Spinal cord (tissue), 9 donors: ENCODE measurements at regions not wholly inside any gene's neighbourhood (a gene's known extent, or its start where the extent isn't known, plus 50 kb on each side); places are given as distances from the start of the nearest gene placed in this dataset.
"Not testable (repeated sequence)": the region's sequence is repeated elsewhere in the genome, so short reads cannot be mapped to it uniquely, and the experiment has no call there.

ENCODE experiments used
- DNase-seq, 6 donors: peaks; one replicate each; pipeline versions ENCODE4 v3.0.0 to v3.0.0-alpha.2; 2013 to 2015; ENCODE audit warnings: low spot score in 6 of 6, low read depth in 4 of 6
- H3K27ac ChIP-seq: one replicate; pipeline ENCODE4 v1.5.1; 2013; ENCODE audit warnings: low read depth, low read length, control low read depth
- H3K27me3 ChIP-seq: one replicate; pipeline ENCODE4 v1.6.1; 2013; ENCODE audit warnings: low read length; ENCODE audit not compliant: control insufficient read depth, insufficient read depth
- H3K36me3 ChIP-seq: one replicate; pipeline ENCODE4 v1.6.1; 2013; ENCODE audit warnings: low read length; ENCODE audit not compliant: control insufficient read depth, insufficient read depth
- H3K4me1 ChIP-seq: one replicate; pipeline ENCODE4 v1.6.1; 2013; ENCODE audit warnings: low read length; ENCODE audit not compliant: control insufficient read depth, insufficient read depth
- H3K4me3 ChIP-seq: one replicate; pipeline ENCODE4 v1.5.1; 2013; ENCODE audit warnings: low read depth, low read length, control low read depth
- H3K9me3 ChIP-seq: one replicate; pipeline ENCODE4 v1.6.1; 2013; ENCODE audit warnings: low read length; ENCODE audit not compliant: control insufficient read depth, insufficient read depth
- WGBS: methylation state at CpG from one replicate; pipeline ENCODE4 v1.1.5; 2013; ENCODE audit warnings: missing lambda C conversion rate; ENCODE audit not compliant: insufficient coverage; 5-methylcytosine and 5-hydroxymethylcytosine counted together
- donor health status: healthy.

DNA sequence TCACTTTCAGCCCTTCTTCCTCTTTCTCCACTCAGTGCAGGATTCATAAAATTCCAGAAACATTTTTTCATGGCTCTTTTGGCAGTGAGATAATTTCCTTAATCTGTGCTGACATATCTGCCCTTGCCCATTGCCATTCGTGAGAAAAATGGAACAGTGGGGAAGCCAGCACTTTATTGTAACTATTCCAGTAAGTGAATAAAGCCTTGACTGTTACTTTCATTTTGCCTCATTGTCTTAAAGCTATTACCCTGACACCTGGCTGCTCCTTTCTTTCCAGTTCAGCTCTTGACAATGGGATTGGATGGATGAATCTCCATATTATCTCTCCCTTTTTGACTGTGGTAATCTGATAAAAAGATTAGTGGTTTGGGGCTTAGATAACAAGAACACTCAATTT, 1068.1 kb upstream of the PCDH20 start:
- no peaks in the 10 kb centered on the region for H3K36me3 ChIP-seq
- no peaks in the 10 kb centered on the region for H3K9me3 ChIP-seq
- H3K27ac ChIP-seq = no peak overlapping the region
- no peak overlapping the region for H3K4me3 ChIP-seq
- no peaks in the 10 kb centered on the region for H3K27me3 ChIP-seq
- no peak for DNase-seq
- no CpG with 5 or more reads among the region's 1 CpG for WGBS
- H3K4me1 ChIP-seq = no peaks in the 10 kb centered on the region

DNA sequence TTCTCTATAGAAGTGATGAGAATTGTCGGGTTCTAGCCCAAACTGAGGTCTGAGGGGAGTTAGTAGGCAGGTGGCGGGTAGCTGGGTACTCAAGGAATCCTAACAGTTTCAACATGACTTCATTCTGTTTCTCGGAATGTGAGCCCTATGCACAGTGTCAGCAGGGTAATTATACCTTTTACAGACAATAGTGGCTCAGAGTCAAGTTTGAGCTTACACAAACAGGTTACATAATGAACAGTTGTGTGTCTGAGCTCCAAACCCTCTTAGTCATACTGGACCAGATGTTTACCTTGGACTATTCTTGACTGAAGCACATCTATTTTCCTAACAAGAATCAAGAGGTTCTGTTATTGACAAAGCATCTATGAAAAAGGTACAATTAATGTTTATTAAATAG, 1066.7 kb upstream of the PCDH20 start:
- H3K4me1 ChIP-seq = no peaks in the 10 kb centered on the region
- DNase-seq = no peak
- H3K27ac ChIP-seq = no peak overlapping the region
- H3K4me3 ChIP-seq = no peak overlapping the region
- no peaks in the 10 kb centered on the region for H3K27me3 ChIP-seq
- H3K9me3 ChIP-seq = no peaks in the 10 kb centered on the region
- 100% methylated on average over 1 of the region's 3 CpGs for WGBS
- H3K36me3 ChIP-seq = no peaks in the 10 kb centered on the region

DNA sequence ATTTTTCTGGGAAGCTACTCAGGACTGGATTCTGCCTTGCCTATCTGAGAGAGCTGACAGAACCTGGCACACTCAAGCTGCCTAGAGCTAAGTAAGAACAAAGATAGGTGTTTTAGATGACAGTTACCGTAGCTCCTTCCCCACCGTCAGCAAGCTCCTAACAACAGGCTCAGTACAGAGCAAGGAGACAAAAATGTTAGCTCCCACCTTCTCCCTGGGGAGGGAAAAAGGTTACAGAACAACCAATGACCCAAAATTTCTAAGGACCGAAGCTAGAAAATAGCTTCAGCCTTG, 1058.2 kb upstream of the PCDH20 start:
- H3K9me3 ChIP-seq = no peaks in the 10 kb centered on the region
- H3K36me3 ChIP-seq = no peaks in the 10 kb centered on the region
- H3K4me1 ChIP-seq = no peaks in the 10 kb centered on the region
- H3K27me3 ChIP-seq = no peaks in the 10 kb centered on the region
- no peak overlapping the region for H3K4me3 ChIP-seq
- no peak overlapping the region for H3K27ac ChIP-seq
- WGBS = no CpG with 5 or more reads among the region's 3 CpGs
- DNase-seq = no peak

DNA sequence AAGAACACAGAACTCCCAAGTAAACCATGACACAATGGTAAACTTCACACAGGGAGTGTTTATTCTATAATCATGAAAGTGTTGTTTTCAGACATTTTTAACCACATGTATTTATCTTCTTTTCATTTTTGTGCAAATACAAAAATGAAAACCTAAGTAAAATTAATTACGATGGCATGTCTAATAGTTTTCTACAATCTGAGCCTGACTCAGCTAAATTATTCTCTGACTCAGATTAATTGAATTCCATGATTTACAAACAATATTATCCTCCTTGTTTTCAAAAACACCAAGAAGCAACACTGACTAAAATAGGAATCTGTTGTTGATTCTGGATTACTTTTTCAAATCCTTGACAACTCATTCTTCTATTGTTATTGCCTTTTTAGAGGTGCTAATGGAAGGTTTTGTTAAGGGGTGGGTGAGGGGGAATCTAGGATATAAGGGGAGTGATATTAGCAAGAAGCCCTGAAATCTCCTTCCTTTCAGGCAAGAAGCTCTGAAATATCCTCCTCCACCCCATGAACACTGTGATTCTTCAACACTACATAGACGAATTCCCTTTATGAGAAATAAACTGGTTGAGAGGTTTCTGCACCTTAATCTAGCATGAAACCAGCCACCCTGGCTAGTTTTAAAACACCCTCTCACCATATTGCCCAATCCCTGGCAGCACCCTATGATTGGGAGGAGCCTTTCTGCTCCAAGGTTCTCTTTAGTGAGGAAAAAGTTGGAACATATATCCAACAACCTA, 1057.7 kb upstream of the PCDH20 start:
- H3K27me3 ChIP-seq = no peaks in the 10 kb centered on the region
- no peaks in the 10 kb centered on the region for H3K4me1 ChIP-seq
- DNase-seq = no peak
- H3K36me3 ChIP-seq = no peaks in the 10 kb centered on the region
- H3K4me3 ChIP-seq = no peak overlapping the region
- no CpG with 5 or more reads among the region's 2 CpGs for WGBS
- no peak overlapping the region for H3K27ac ChIP-seq
- no peaks in the 10 kb centered on the region for H3K9me3 ChIP-seq

DNA sequence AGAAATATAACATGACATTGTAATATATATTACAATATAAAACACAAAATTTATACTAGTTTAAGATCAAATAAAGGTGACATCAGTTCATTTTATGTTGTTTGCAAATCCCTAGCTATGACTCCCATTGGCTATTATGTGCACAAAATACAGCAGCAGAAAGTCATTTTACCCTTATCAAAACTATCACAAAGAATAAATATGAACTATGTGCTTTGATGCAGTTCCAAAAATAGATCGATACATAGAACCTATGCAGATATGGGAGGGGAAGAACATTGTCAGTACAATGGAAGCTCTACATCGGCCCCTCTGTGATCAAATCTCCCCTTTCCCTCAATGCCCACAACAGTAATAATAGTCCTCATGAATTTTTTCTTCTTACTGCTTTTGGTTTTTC, 1038.1 kb upstream of the PCDH20 start:
- Histone ChIP-seq H3K4me3 (no peak overlapping the region), H3K27ac (no peak overlapping the region), H3K27me3 (no peaks in the 10 kb centered on the region), H3K4me1 (no peaks in the 10 kb centered on the region), H3K36me3 (no peaks in the 10 kb centered on the region), H3K9me3 (no peaks in the 10 kb centered on the region)
- DNase-seq = no peak
- WGBS = no CpG with 5 or more reads among the region's 2 CpGs

DNA sequence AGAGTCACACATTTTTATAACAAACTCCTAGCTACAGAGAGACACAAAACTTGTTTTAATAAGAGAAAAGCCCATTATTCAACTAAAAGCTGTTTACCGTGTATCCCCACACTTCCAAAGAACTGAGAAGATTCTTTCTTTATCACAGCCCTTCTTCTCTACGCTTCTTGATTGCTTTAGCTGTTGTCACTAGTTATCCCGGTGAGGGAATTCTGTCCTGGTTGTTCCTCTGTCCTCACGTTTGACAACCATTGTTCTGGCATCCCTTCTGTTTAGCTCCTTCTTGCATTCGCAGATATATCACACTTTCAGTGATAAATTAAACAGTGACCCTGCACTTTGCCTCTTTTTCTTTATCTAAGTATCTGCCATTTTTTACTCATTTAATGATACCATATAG, 1035.1 kb upstream of the PCDH20 start:
- Histone ChIP-seq H3K36me3 (no peaks in the 10 kb centered on the region), H3K9me3 (no peaks in the 10 kb centered on the region), H3K4me1 (no peaks in the 10 kb centered on the region), H3K27ac (no peak overlapping the region), H3K27me3 (no peaks in the 10 kb centered on the region), H3K4me3 (no peak overlapping the region)
- no peak for DNase-seq
- 52% methylated on average over 3 of the region's 5 CpGs for WGBS

DNA sequence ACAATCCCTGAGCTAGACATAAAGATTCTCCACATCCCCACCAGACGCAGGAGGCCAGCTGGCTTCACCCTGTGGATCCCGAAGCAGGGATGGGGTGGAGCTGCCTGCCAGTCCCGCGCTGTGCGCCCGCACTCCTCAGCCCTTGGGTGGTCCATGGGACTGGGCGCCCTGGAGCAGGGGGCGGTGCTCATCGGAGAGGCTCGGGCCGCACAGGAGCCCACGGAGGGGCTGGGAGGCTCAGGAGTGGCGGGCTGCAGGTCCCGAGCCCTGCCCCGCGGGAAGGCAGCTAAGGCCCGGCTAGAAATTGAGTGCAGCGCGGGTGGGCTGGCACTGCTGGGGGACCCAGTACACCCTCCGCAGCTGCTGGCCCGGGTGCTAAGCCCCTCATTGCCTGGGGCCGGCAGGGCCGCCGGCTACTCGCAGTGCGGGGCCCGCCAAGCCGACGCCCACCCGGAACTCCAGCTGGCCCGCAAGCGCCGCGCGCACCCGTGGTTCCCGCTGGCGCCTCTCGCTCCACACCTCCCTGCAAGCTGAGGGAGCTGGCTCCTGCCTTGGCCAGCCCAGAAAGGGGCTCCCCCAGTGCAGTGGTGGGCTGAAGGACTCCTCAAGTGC, 1032.2 kb upstream of the PCDH20 start:
- not testable (repeated sequence) for H3K36me3 ChIP-seq, H3K9me3 ChIP-seq, H3K4me3 ChIP-seq, H3K4me1 ChIP-seq, DNase-seq, H3K27ac ChIP-seq, H3K27me3 ChIP-seq
- WGBS = 97% methylated on average over 34 of the region's 39 CpGs

DNA sequence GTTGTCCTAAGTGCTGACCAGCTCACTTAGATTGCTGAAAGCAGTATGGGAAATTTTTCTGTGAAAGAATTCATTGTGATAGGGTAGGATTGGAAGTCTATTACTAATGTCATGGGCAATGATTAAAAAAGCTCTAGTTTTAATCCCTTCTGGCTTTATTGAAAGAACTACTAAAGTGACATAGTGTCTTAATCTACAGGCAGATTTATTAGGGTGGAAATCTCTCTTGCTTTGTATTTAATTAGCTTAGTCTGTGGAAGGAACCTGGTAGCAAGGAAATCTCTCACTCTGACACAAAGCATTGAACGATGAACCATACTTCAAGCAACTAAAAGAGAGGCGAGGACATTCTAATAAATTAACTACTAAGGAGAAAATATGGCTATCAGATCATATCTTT, 1029.2 kb upstream of the PCDH20 start:
- H3K4me1 ChIP-seq = no peaks in the 10 kb centered on the region
- H3K27me3 ChIP-seq = no peaks in the 10 kb centered on the region
- H3K9me3 ChIP-seq = no peaks in the 10 kb centered on the region
- DNase-seq = peak in 1 of 6 donors; percentile 43
- no CpG with 5 or more reads among the region's 2 CpGs for WGBS
- no peaks in the 10 kb centered on the region for H3K36me3 ChIP-seq
- no peak overlapping the region for H3K27ac ChIP-seq
- no peak overlapping the region for H3K4me3 ChIP-seq

DNA sequence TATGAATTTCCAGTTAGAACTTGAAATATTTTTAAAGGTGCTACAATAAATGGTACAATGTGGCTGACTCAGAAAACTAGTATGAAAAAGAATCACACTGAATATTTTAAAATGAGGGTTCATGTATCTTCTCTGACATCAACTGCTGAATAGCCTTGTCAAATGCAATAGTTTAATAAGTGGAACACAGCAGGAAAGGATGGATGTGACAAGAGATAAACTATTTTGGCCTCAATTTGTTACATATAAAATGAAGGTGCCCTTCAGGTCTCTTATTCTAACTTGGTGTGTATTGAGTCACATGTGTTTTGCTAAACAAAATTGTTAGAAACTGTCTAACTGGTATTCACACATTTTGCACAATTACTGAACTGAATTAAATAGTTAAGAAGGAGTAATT, 1018.4 kb upstream of the PCDH20 start:
- DNase-seq = peak in 1 of 6 donors; percentile 18
- H3K9me3 ChIP-seq = no peaks in the 10 kb centered on the region
- H3K4me3 ChIP-seq = no peak overlapping the region
- no peak overlapping the region for H3K27ac ChIP-seq
- no peaks in the 10 kb centered on the region for H3K27me3 ChIP-seq
- no peaks in the 10 kb centered on the region for H3K4me1 ChIP-seq
- no peaks in the 10 kb centered on the region for H3K36me3 ChIP-seq

DNA sequence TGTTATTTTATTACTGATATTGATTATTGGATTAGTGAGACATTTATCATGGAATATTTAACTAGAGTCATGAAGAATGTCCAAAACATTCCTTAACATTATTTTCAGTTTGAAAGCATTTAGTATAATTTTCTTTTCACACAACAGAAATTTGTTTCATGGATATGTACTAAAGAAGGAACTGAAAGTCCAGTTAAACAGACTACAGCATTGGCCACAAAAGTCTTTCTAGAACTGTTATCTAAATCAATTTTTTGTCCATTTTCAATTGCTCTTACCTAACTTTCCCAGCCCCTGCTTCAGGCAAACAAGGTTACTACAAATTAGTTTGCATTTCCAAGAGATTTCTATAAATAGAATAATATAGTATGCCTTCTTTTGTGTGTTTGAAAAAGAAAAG, 1018.0 kb upstream of the PCDH20 start:
- H3K9me3 ChIP-seq = no peaks in the 10 kb centered on the region
- no peaks in the 10 kb centered on the region for H3K4me1 ChIP-seq
- DNase-seq = no peak
- H3K36me3 ChIP-seq = no peaks in the 10 kb centered on the region
- no peaks in the 10 kb centered on the region for H3K27me3 ChIP-seq
- no peak overlapping the region for H3K27ac ChIP-seq
- no peak overlapping the region for H3K4me3 ChIP-seq
